ENCODE measurements at regions not wholly inside any gene's neighbourhood (a gene's known extent, or its start where the extent isn't known, plus 50 kb on each side); places are given as distances from the start of the nearest gene placed in this dataset.

GRCh38 chr5:168193493-168194250, 97.8 kb upstream of the WWC1 start:
- intact Hi-C loops (cut with DNase I; ENCODE audit: low total_unique reads): no loop called here
- H3K27me3 ChIP-seq (replicated peaks in 1 of 7): peaks cover 0 to 6% (median 0%) of the 10 kb centered on the region in 7 donors
- H3K4me3 ChIP-seq: no peak overlapping the region
- H3K36me3 ChIP-seq: no peaks in the 10 kb centered on the region
- DNase-seq: no peak
- no peaks in the 10 kb centered on the region for H3K4me1 ChIP-seq
- TF ChIP-seq POLR2AphosphoS5 (IDR thresholded peaks at IDR 0.05): no peak
- TF ChIP-seq POLR2A (IDR thresholded peaks at IDR 0.05): no peak
- no peak for TF ChIP-seq CTCF (IDR thresholded peaks at IDR 0.05 in 8 of 11, conservative IDR thresholded peaks at IDR 0.05 in 3 of 11)
- 58 to 68% (median 61%) methylated on average over 9 of the region's 9 CpGs for WGBS, 5 donors
- H3K9me3 ChIP-seq: no peaks in the 10 kb centered on the region
- no peak overlapping the region for H3K27ac ChIP-seq

- no peak overlapping the region for H3K4me3 ChIP-seq
- H3K27ac ChIP-seq: no peak overlapping the region
- H3K36me3 ChIP-seq: no peaks in the 10 kb centered on the region
- H3K27me3 ChIP-seq (replicated peaks in 1 of 7): peaks cover 0 to 6% (median 0%) of the 10 kb centered on the region in 7 donors
- 84 to 91% (median 88%) methylated on average over 9 of the region's 9 CpGs for WGBS, 5 donors
- no peak for DNase-seq
- H3K9me3 ChIP-seq: no peaks in the 10 kb centered on the region
- no peaks in the 10 kb centered on the region for H3K4me1 ChIP-seq
- intact Hi-C loops (cut with DNase I; ENCODE audit: low total_unique reads): no loop called here
- TF ChIP-seq CTCF (IDR thresholded peaks at IDR 0.05 in 8 of 11, conservative IDR thresholded peaks at IDR 0.05 in 3 of 11) (no peak), POLR2A (IDR thresholded peaks at IDR 0.05) (no peak), POLR2AphosphoS5 (IDR thresholded peaks at IDR 0.05) (no peak)
Observed at GRCh38 chr5:168195110-168195509, 96.3 kb upstream of the WWC1 start.

- Histone ChIP-seq H3K36me3 (no peaks in the 10 kb centered on the region), H3K27ac (no peak overlapping the region), H3K4me1 (no peaks in the 10 kb centered on the region), H3K4me3 (no peak overlapping the region), H3K9me3 (no peaks in the 10 kb centered on the region), H3K27me3 (replicated peaks in 1 of 7) (peaks cover 0 to 6% (median 0%) of the 10 kb centered on the region in 7 donors)
- TF ChIP-seq POLR2A (IDR thresholded peaks at IDR 0.05) (no peak), POLR2AphosphoS5 (IDR thresholded peaks at IDR 0.05) (no peak), CTCF (IDR thresholded peaks at IDR 0.05 in 8 of 11, conservative IDR thresholded peaks at IDR 0.05 in 3 of 11) (no peak)
- intact Hi-C loops (cut with DNase I; ENCODE audit: low total_unique reads): no loop called here
- 82 to 88% (median 87%) methylated on average over 2 of the region's 2 CpGs for WGBS, 5 donors
- DNase-seq: no peak
Observed at GRCh38 chr5:168198359-168198758, 93.1 kb upstream of the WWC1 start.

- intact Hi-C loops (cut with DNase I; ENCODE audit: low total_unique reads): no loop called here
- Histone ChIP-seq H3K27me3 (replicated peaks in 1 of 7) (no peaks in the 10 kb centered on the region), H3K4me1 (no peaks in the 10 kb centered on the region), H3K4me3 (no peak overlapping the region), H3K9me3 (no peaks in the 10 kb centered on the region), H3K36me3 (no peaks in the 10 kb centered on the region), H3K27ac (no peak overlapping the region)
- DNase-seq: no peak
- 62 to 86% (median 76%) methylated on average over 1 of the region's 1 CpG for WGBS, 5 donors
- no peak for TF ChIP-seq CTCF (IDR thresholded peaks at IDR 0.05 in 8 of 11, conservative IDR thresholded peaks at IDR 0.05 in 3 of 11)
- TF ChIP-seq POLR2AphosphoS5 (IDR thresholded peaks at IDR 0.05): no peak
- no peak for TF ChIP-seq POLR2A (IDR thresholded peaks at IDR 0.05)
Observed at GRCh38 chr5:168202996-168203395, 88.4 kb upstream of the WWC1 start.
